MM.1S (cell line): ENCODE measurements at regions not wholly inside any gene's neighbourhood (a gene's known extent, or its start where the extent isn't known, plus 50 kb on each side); places are given as distances from the start of the nearest gene placed in this dataset.

ENCODE experiments used
- EZH2 ChIP-seq: fragments of 300-600 bp; sonication (generic); optimal IDR thresholded peaks from 2 replicates; pipeline ENCODE3; 2017; ENCODE audit warnings: low read depth, mild to moderate bottlenecking, antibody characterized with exemption, low read length, mixed read lengths
- EZH2phosphoT487 ChIP-seq: fragments of 300-600 bp; sonication (generic); IDR thresholded peaks from 2 replicates; pipeline ENCODE4 v1.6.1; 2018; ENCODE audit warnings: antibody characterized with exemption, low read length
- TF ChIP-seq, protein P1 (sequence below): fragments of 300-600 bp; sonication (generic); IDR thresholded peaks from 2 replicates; pipeline ENCODE4 v1.5.1; 2016; ENCODE audit warnings: antibody characterized with exemption, low read length, mixed read lengths

GRCh38 chr13:30113551-30113950, 193.8 kb downstream of the KATNAL1 start:
- TF ChIP-seq, protein P1, sequence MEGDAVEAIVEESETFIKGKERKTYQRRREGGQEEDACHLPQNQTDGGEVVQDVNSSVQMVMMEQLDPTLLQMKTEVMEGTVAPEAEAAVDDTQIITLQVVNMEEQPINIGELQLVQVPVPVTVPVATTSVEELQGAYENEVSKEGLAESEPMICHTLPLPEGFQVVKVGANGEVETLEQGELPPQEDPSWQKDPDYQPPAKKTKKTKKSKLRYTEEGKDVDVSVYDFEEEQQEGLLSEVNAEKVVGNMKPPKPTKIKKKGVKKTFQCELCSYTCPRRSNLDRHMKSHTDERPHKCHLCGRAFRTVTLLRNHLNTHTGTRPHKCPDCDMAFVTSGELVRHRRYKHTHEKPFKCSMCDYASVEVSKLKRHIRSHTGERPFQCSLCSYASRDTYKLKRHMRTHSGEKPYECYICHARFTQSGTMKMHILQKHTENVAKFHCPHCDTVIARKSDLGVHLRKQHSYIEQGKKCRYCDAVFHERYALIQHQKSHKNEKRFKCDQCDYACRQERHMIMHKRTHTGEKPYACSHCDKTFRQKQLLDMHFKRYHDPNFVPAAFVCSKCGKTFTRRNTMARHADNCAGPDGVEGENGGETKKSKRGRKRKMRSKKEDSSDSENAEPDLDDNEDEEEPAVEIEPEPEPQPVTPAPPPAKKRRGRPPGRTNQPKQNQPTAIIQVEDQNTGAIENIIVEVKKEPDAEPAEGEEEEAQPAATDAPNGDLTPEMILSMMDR = no peak
- no peak for TF ChIP-seq EZH2
- no peak for TF ChIP-seq EZH2phosphoT487
